NCI-H2196 treated with DMSO at 0.1 percent for 48 hours (cell line): ENCODE measurements at regions not wholly inside any gene's neighbourhood (a gene's known extent, or its start where the extent isn't known, plus 50 kb on each side); places are given as distances from the start of the nearest gene placed in this dataset.

Experiments used
- DNase-seq: peaks from one replicate; lab custom pipeline; 2025; ENCODE audit not compliant: unreplicated experiment; lab: John Stamatoyannopoulos, UW

- no peak for DNase-seq
These were observed 181.6 kb upstream of the GPR12 start for GRCh38 chr13:26942184-26942583.

- DNase-seq, result no peak
These were observed 181.0 kb upstream of the GPR12 start for GRCh38 chr13:26941345-26942174.

GRCh38 chr13:26934096-26934495 is 173.5 kb upstream of the GPR12 start:
- no peak for DNase-seq

GRCh38 chr13:26932465-26932864 is 171.9 kb upstream of the GPR12 start:
- DNase-seq, result no peak

GRCh38 chr13:26929971-26930730 is 169.6 kb upstream of the GPR12 start:
- peak; percentile 20 for DNase-seq

GRCh38 chr13:26927511-26927910 is 166.9 kb upstream of the GPR12 start:
- DNase-seq, result no peak

- no peak for DNase-seq
These were observed 165.8 kb upstream of the GPR12 start for GRCh38 chr13:26926371-26926770.

GRCh38 chr13:26923824-26924605 is 163.4 kb upstream of the GPR12 start:
- no peak for DNase-seq

- no peak for DNase-seq
These were observed 161.3 kb upstream of the GPR12 start for GRCh38 chr13:26921918-26922317.

GRCh38 chr13:26920614-26921355 is 160.2 kb upstream of the GPR12 start:
- no peak for DNase-seq

GRCh38 chr13:26919732-26920131 is 159.1 kb upstream of the GPR12 start:
- no peak for DNase-seq

- no peak for DNase-seq
These were observed 158.7 kb upstream of the GPR12 start for GRCh38 chr13:26919311-26919710.

- no peak for DNase-seq
These were observed 154.0 kb upstream of the GPR12 start for GRCh38 chr13:26914624-26915023.

- DNase-seq, result no peak
These were observed 153.6 kb upstream of the GPR12 start for GRCh38 chr13:26914148-26914547.

- DNase-seq, result no peak
These were observed 150.3 kb upstream of the GPR12 start for GRCh38 chr13:26910754-26911465.

- DNase-seq, result no peak
These were observed 148.9 kb upstream of the GPR12 start for GRCh38 chr13:26909477-26909876.

- DNase-seq, result no peak
These were observed 147.5 kb upstream of the GPR12 start for GRCh38 chr13:26908126-26908525.

- DNase-seq, result no peak
These were observed 138.6 kb upstream of the GPR12 start for GRCh38 chr13:26899202-26899601.

GRCh38 chr13:26897706-26898550 is 137.3 kb upstream of the GPR12 start:
- no peak for DNase-seq
